Neural cell (in vitro differentiated cells): ENCODE measurements at regions not wholly inside any gene's neighbourhood (a gene's known extent, or its start where the extent isn't known, plus 50 kb on each side); places are given as distances from the start of the nearest gene placed in this dataset.

Experiments
- H2AFZ ChIP-seq: fragments of 200-600, 300-800 bp; sonication (generic), shearing (Covaris generic); 2 replicates; pipeline ENCODE4 v1.6.0; 2014; ENCODE audit warnings: low read depth, mild to moderate bottlenecking, antibody characterized with exemption, low read length, moderate library complexity
- H3F3A ChIP-seq: fragments of 200-600 bp; shearing (Covaris generic); 2 replicates; pipeline ENCODE4 v1.6.1; 2016; ENCODE audit warnings: mild to moderate bottlenecking, moderate library complexity, mixed read lengths, antibody characterized with exemption, low read length; ENCODE audit not compliant: insufficient read depth, poor library complexity, severe bottlenecking
- H3K27ac ChIP-seq: fragments of 200-600, 300-800 bp; sonication (generic), shearing (Covaris generic); 2 replicates; pipeline ENCODE4 v1.5.1; 2014; ENCODE audit warnings: mild to moderate bottlenecking, low read length, moderate library complexity
- H3K27me3 ChIP-seq: fragments of 300-800, 200-600 bp; sonication (generic), shearing (Covaris generic); 2 replicates; pipeline ENCODE4 v1.6.0; 2014; ENCODE audit warnings: mild to moderate bottlenecking, low read depth, low read length, moderate library complexity; ENCODE audit not compliant: insufficient read depth
- H3K36me3 ChIP-seq: fragments of 300-800, 200-600 bp; sonication (generic), shearing (Covaris generic); 2 replicates; pipeline ENCODE4 v1.5.1; 2014; ENCODE audit warnings: mild to moderate bottlenecking, antibody characterized with exemption, low read length, moderate library complexity; ENCODE audit not compliant: insufficient read depth
- H3K4me2 ChIP-seq: fragments of 300-800, 200-600 bp; sonication (generic), shearing (Covaris generic); 2 replicates; pipeline ENCODE4 v1.6.0; 2014; ENCODE audit warnings: mild to moderate bottlenecking, low read length
- H3K4me3 ChIP-seq: fragments of 300-800, 200-600 bp; sonication (generic), shearing (Covaris generic); 2 replicates; pipeline ENCODE4 v1.5.1; 2014; ENCODE audit warnings: mild to moderate bottlenecking, low read length, moderate library complexity
- H3K79me2 ChIP-seq: fragments of 200-600 bp; shearing (Covaris generic); replicated peaks from 2 replicates; pipeline ENCODE4 v1.6.0; 2014; ENCODE audit warnings: mild to moderate bottlenecking, low read length, moderate library complexity; ENCODE audit not compliant: insufficient read depth
- H3K9ac ChIP-seq: fragments of 300-800, 200-600 bp; sonication (generic), shearing (Covaris generic); 2 replicates; pipeline ENCODE4 v1.6.1; 2016; ENCODE audit warnings: mild to moderate bottlenecking, low read length, mixed read lengths
- H3K9me2 ChIP-seq: fragments of 200-600 bp; shearing (Covaris generic); 2 replicates; pipeline ENCODE4 v1.6.1; 2016; ENCODE audit warnings: mild to moderate bottlenecking, low read length, mixed read lengths; ENCODE audit not compliant: insufficient read depth
- H3K9me3 ChIP-seq: fragments of 200-600, 300-800 bp; sonication (generic), shearing (Covaris generic); 2 replicates; pipeline ENCODE4 v1.6.1; 2016; ENCODE audit warnings: mild to moderate bottlenecking, mixed run types, low read length, moderate library complexity, mixed read lengths
- H4K20me1 ChIP-seq: fragments of 200-600 bp; shearing (Covaris generic); 2 replicates; pipeline ENCODE4 v1.6.1; 2016; ENCODE audit warnings: mild to moderate bottlenecking, mixed run types; ENCODE audit not compliant: insufficient read depth
- CTCF ChIP-seq: fragments of 450-650 bp; IDR thresholded peaks from 2 replicates; pipeline ENCODE4 v1.5.1; 2014; ENCODE audit warnings: antibody characterized with exemption, mild to moderate bottlenecking, moderate library complexity; ENCODE audit not compliant: poor library complexity, severe bottlenecking
- EP300 ChIP-seq: fragments of 450-650 bp; conservative IDR thresholded peaks from 2 replicates; pipeline ENCODE4 v1.6.1; 2014; ENCODE audit warnings: antibody characterized with exemption, mild to moderate bottlenecking, moderate library complexity; ENCODE audit not compliant: poor library complexity, severe bottlenecking
- EZH2 ChIP-seq: fragments of 200-600, 300-800 bp; shearing (Covaris generic), sonication (generic); IDR thresholded peaks from 2 replicates; pipeline ENCODE4 v1.6.1; 2014; ENCODE audit warnings: antibody characterized with exemption, low read length, borderline replicate concordance, mild to moderate bottlenecking; ENCODE audit not compliant: insufficient read depth, poor library complexity, severe bottlenecking
- MXI1 ChIP-seq: fragments of 450-650 bp; conservative IDR thresholded peaks from 2 replicates; pipeline ENCODE4 v1.6.1; 2014; ENCODE audit warnings: antibody characterized with exemption, mild to moderate bottlenecking; ENCODE audit not compliant: poor library complexity, severe bottlenecking
- POLR2AphosphoS5 ChIP-seq: IDR thresholded peaks from 2 replicates; pipeline ENCODE4 v1.6.1; 2012
- RAD21 ChIP-seq: fragments of 450-650 bp; conservative IDR thresholded peaks from 2 replicates; pipeline ENCODE4 v1.6.1; 2014; ENCODE audit warnings: antibody characterized with exemption, mild to moderate bottlenecking, moderate library complexity
- REST ChIP-seq: IDR thresholded peaks from 2 replicates; pipeline ENCODE4 v1.6.1; 2012; ENCODE audit warnings: borderline replicate concordance
- SMC3 ChIP-seq: fragments of 450-650 bp; conservative IDR thresholded peaks from 2 replicates; pipeline ENCODE4 v1.6.1; 2014; ENCODE audit warnings: antibody characterized with exemption, mild to moderate bottlenecking, moderate library complexity; ENCODE audit not compliant: poor library complexity
- TAF1 ChIP-seq: IDR thresholded peaks from 2 replicates; pipeline ENCODE4 v1.6.1; 2012; ENCODE audit warnings: low read depth

GRCh38 chr4:189187531-189188052 lies 753.1 kb upstream of the FRG1 start:
- Histone ChIP-seq H4K20me1 (no peaks in the 10 kb centered on the region), H3F3A (no peaks in the 10 kb centered on the region), H2AFZ (no peak overlapping the region), H3K79me2 (no peaks in the 10 kb centered on the region), H3K9me3 (no peaks in the 10 kb centered on the region), H3K36me3 (no peaks in the 10 kb centered on the region), H3K27ac (no peak overlapping the region), H3K4me3 (no peak overlapping the region), H3K4me2 (no peak overlapping the region), H3K9me2 (no peaks in the 10 kb centered on the region), H3K9ac (no peak overlapping the region), H3K27me3 (no peaks in the 10 kb centered on the region)
- TF ChIP-seq REST (no peak), SMC3 (no peak), CTCF (no peak), POLR2AphosphoS5 (peak; percentile 75), EZH2 (no peak), MXI1 (no peak), TAF1 (no peak), EP300 (peak; percentile 91), RAD21 (no peak)

GRCh38 chr4:189198624-189199023 lies 742.0 kb upstream of the FRG1 start:
- H3K4me3 ChIP-seq: no peak overlapping the region
- no peaks in the 10 kb centered on the region for H3K9me3 ChIP-seq
- H3K36me3 ChIP-seq: no peaks in the 10 kb centered on the region
- no peaks in the 10 kb centered on the region for H3K27me3 ChIP-seq
- H3K27ac ChIP-seq: no peak overlapping the region
- no peak overlapping the region for H2AFZ ChIP-seq
- no peak for TF ChIP-seq MXI1
- no peak for TF ChIP-seq EP300
- no peak for TF ChIP-seq RAD21
- no peak for TF ChIP-seq TAF1
- no peak for TF ChIP-seq CTCF
- no peak for TF ChIP-seq POLR2AphosphoS5
- TF ChIP-seq REST: no peak
- no peak for TF ChIP-seq EZH2
- no peak for TF ChIP-seq SMC3
- no peaks in the 10 kb centered on the region for H3K79me2 ChIP-seq
- H3K9ac ChIP-seq: no peak overlapping the region
- no peaks in the 10 kb centered on the region for H3K9me2 ChIP-seq
- H3F3A ChIP-seq: no peaks in the 10 kb centered on the region
- no peak overlapping the region for H3K4me2 ChIP-seq
- no peaks in the 10 kb centered on the region for H4K20me1 ChIP-seq
